Stimulated activated memory B cell treated with anti-CD40 and anti-IgM and Interleukin-4, amounts not matched to agents 10 μg/mL and 1 μg/mL and 100 μg/mL, for 72 hours (primary cell): ENCODE measurements at regions not wholly inside any gene's neighbourhood (a gene's known extent, or its start where the extent isn't known, plus 50 kb on each side); places are given as distances from the start of the nearest gene placed in this dataset.

ENCODE experiments used
- ATAC-seq: fragments of 150-1000 bp; cut with Tn5 transposase; 2 replicates; pipeline ENCODE4 v1.10.0; 2021
- H3K27ac Mint-ChIP-seq: one replicate; pipeline ENCODE4 v1.8.0; 2022; ENCODE audit warnings: mild to moderate bottlenecking, mixed read lengths
- H3K27me3 Mint-ChIP-seq: one replicate; pipeline ENCODE4 v1.8.0; 2022; ENCODE audit warnings: mixed read lengths
- H3K36me3 Mint-ChIP-seq: one replicate; pipeline ENCODE4 v1.8.0; 2022; ENCODE audit warnings: mixed read lengths
- H3K4me1 Mint-ChIP-seq: one replicate; pipeline ENCODE4 v1.8.0; 2022; ENCODE audit warnings: mixed read lengths
- H3K4me3 Mint-ChIP-seq: one replicate; pipeline ENCODE4 v1.8.0; 2022; ENCODE audit warnings: mild to moderate bottlenecking, moderate library complexity, mixed read lengths
- H3K9me3 Mint-ChIP-seq: one replicate; pipeline ENCODE4 v1.8.0; 2022; ENCODE audit warnings: mixed read lengths

GRCh38 chr15:95528920-95529319, 801.6 kb upstream of the NR2F2 start:
- no peak overlapping the region for H3K4me3 Mint-ChIP-seq

GRCh38 chr15:95536638-95537037, 793.9 kb upstream of the NR2F2 start:
- Mint-ChIP-seq H3K36me3 (no peaks in the 10 kb centered on the region), H3K27ac (no peak overlapping the region), H3K27me3 (no peaks in the 10 kb centered on the region), H3K4me1 (no peaks in the 10 kb centered on the region), H3K4me3 (no peak overlapping the region), H3K9me3 (peaks cover 6% of the 10 kb centered on the region)
- ATAC-seq, result no peak

More at GRCh38 chr15:95528920-95529319, 801.6 kb upstream of the NR2F2 start:
- Mint-ChIP-seq H3K27me3 (no peaks in the 10 kb centered on the region), H3K36me3 (no peaks in the 10 kb centered on the region), H3K27ac (no peak overlapping the region), H3K4me1 (no peaks in the 10 kb centered on the region), H3K9me3 (peaks cover 7% of the 10 kb centered on the region)
- no peak for ATAC-seq

GRCh38 chr15:95538693-95539092, 791.8 kb upstream of the NR2F2 start:
- no peak for ATAC-seq
- no peak overlapping the region for H3K4me3 Mint-ChIP-seq
- H3K36me3 Mint-ChIP-seq, result no peaks in the 10 kb centered on the region
- no peaks in the 10 kb centered on the region for H3K4me1 Mint-ChIP-seq
- peaks cover 6% of the 10 kb centered on the region for H3K9me3 Mint-ChIP-seq
- no peaks in the 10 kb centered on the region for H3K27me3 Mint-ChIP-seq
- no peak overlapping the region for H3K27ac Mint-ChIP-seq

GRCh38 chr15:95541301-95541700, 789.2 kb upstream of the NR2F2 start:
- Mint-ChIP-seq H3K9me3 (peaks cover 7% of the 10 kb centered on the region), H3K27me3 (no peaks in the 10 kb centered on the region), H3K4me1 (no peaks in the 10 kb centered on the region), H3K4me3 (no peak overlapping the region), H3K27ac (no peak overlapping the region), H3K36me3 (no peaks in the 10 kb centered on the region)
- ATAC-seq, result no peak

- no peak overlapping the region for H3K4me3 Mint-ChIP-seq
- H3K27me3 Mint-ChIP-seq, result no peaks in the 10 kb centered on the region
- no peak overlapping the region for H3K27ac Mint-ChIP-seq
- H3K36me3 Mint-ChIP-seq, result no peaks in the 10 kb centered on the region
- H3K4me1 Mint-ChIP-seq, result no peaks in the 10 kb centered on the region
- peaks cover 7% of the 10 kb centered on the region for H3K9me3 Mint-ChIP-seq
- ATAC-seq, result no peak
Observed at GRCh38 chr15:95549168-95549738, 781.2 kb upstream of the NR2F2 start.

GRCh38 chr15:95550702-95551101, 779.8 kb upstream of the NR2F2 start:
- no peak for ATAC-seq
- no peaks in the 10 kb centered on the region for H3K4me1 Mint-ChIP-seq
- no peak overlapping the region for H3K27ac Mint-ChIP-seq
- no peaks in the 10 kb centered on the region for H3K36me3 Mint-ChIP-seq
- H3K9me3 Mint-ChIP-seq, result peaks cover 4% of the 10 kb centered on the region
- H3K4me3 Mint-ChIP-seq, result no peak overlapping the region
- H3K27me3 Mint-ChIP-seq, result no peaks in the 10 kb centered on the region

- no peaks in the 10 kb centered on the region for H3K27me3 Mint-ChIP-seq
- no peak for ATAC-seq
- no peaks in the 10 kb centered on the region for H3K36me3 Mint-ChIP-seq
- no peaks in the 10 kb centered on the region for H3K4me1 Mint-ChIP-seq
- no peaks in the 10 kb centered on the region for H3K9me3 Mint-ChIP-seq
- H3K4me3 Mint-ChIP-seq, result no peak overlapping the region
- no peak overlapping the region for H3K27ac Mint-ChIP-seq
Observed at GRCh38 chr15:95556225-95556624, 774.3 kb upstream of the NR2F2 start.

GRCh38 chr15:95556866-95557225, 773.7 kb upstream of the NR2F2 start:
- Mint-ChIP-seq H3K27ac (no peak overlapping the region), H3K27me3 (no peaks in the 10 kb centered on the region), H3K9me3 (peaks cover 3% of the 10 kb centered on the region), H3K36me3 (no peaks in the 10 kb centered on the region), H3K4me1 (no peaks in the 10 kb centered on the region), H3K4me3 (no peak overlapping the region)
- ATAC-seq, result no peak

GRCh38 chr15:95557226-95558046, 773.1 kb upstream of the NR2F2 start:
- no peak overlapping the region for H3K4me3 Mint-ChIP-seq
- H3K9me3 Mint-ChIP-seq, result peaks cover 3% of the 10 kb centered on the region
- H3K36me3 Mint-ChIP-seq, result no peaks in the 10 kb centered on the region
- no peak overlapping the region for H3K27ac Mint-ChIP-seq
- H3K4me1 Mint-ChIP-seq, result no peaks in the 10 kb centered on the region
- ATAC-seq, result no peak
- no peaks in the 10 kb centered on the region for H3K27me3 Mint-ChIP-seq

- Mint-ChIP-seq H3K9me3 (peaks cover 3% of the 10 kb centered on the region), H3K4me1 (no peaks in the 10 kb centered on the region), H3K27me3 (no peaks in the 10 kb centered on the region), H3K27ac (no peak overlapping the region), H3K4me3 (no peak overlapping the region), H3K36me3 (no peaks in the 10 kb centered on the region)
- no peak for ATAC-seq
Observed at GRCh38 chr15:95558131-95558530, 772.4 kb upstream of the NR2F2 start.

- no peaks in the 10 kb centered on the region for H3K27me3 Mint-ChIP-seq
- H3K4me1 Mint-ChIP-seq, result no peaks in the 10 kb centered on the region
- no peak for ATAC-seq
- H3K9me3 Mint-ChIP-seq, result peaks cover 6% of the 10 kb centered on the region
- H3K4me3 Mint-ChIP-seq, result no peak overlapping the region
- H3K36me3 Mint-ChIP-seq, result no peaks in the 10 kb centered on the region
- no peak overlapping the region for H3K27ac Mint-ChIP-seq
Observed at GRCh38 chr15:95558916-95559315, 771.6 kb upstream of the NR2F2 start.

GRCh38 chr15:95559875-95560394, 770.6 kb upstream of the NR2F2 start:
- H3K27ac Mint-ChIP-seq, result no peak overlapping the region
- no peaks in the 10 kb centered on the region for H3K27me3 Mint-ChIP-seq
- peaks cover 6% of the 10 kb centered on the region for H3K9me3 Mint-ChIP-seq
- ATAC-seq, result no peak
- no peaks in the 10 kb centered on the region for H3K36me3 Mint-ChIP-seq
- H3K4me1 Mint-ChIP-seq, result no peaks in the 10 kb centered on the region
- H3K4me3 Mint-ChIP-seq, result no peak overlapping the region

GRCh38 chr15:95561463-95561862, 769.0 kb upstream of the NR2F2 start:
- ATAC-seq, result no peak
- Mint-ChIP-seq H3K36me3 (no peaks in the 10 kb centered on the region), H3K9me3 (peaks cover 6% of the 10 kb centered on the region), H3K4me3 (no peak overlapping the region), H3K27me3 (no peaks in the 10 kb centered on the region), H3K4me1 (no peaks in the 10 kb centered on the region), H3K27ac (no peak overlapping the region)

GRCh38 chr15:95563634-95564033, 766.9 kb upstream of the NR2F2 start:
- peaks cover 6% of the 10 kb centered on the region for H3K9me3 Mint-ChIP-seq
- no peak overlapping the region for H3K27ac Mint-ChIP-seq
- H3K36me3 Mint-ChIP-seq, result no peaks in the 10 kb centered on the region
- no peaks in the 10 kb centered on the region for H3K4me1 Mint-ChIP-seq
- H3K27me3 Mint-ChIP-seq, result no peaks in the 10 kb centered on the region
- H3K4me3 Mint-ChIP-seq, result no peak overlapping the region
- no peak for ATAC-seq

GRCh38 chr15:95565016-95565600, 765.4 kb upstream of the NR2F2 start:
- H3K27me3 Mint-ChIP-seq, result no peaks in the 10 kb centered on the region
- no peak overlapping the region for H3K4me3 Mint-ChIP-seq
- no peak overlapping the region for H3K27ac Mint-ChIP-seq
- ATAC-seq, result no peak
- no peaks in the 10 kb centered on the region for H3K4me1 Mint-ChIP-seq
- peaks cover 10% of the 10 kb centered on the region for H3K9me3 Mint-ChIP-seq
- H3K36me3 Mint-ChIP-seq, result no peaks in the 10 kb centered on the region

GRCh38 chr15:95565690-95566089, 764.8 kb upstream of the NR2F2 start:
- Mint-ChIP-seq H3K4me1 (no peaks in the 10 kb centered on the region), H3K4me3 (no peak overlapping the region), H3K36me3 (no peaks in the 10 kb centered on the region), H3K9me3 (peaks cover 12% of the 10 kb centered on the region), H3K27ac (no peak overlapping the region), H3K27me3 (no peaks in the 10 kb centered on the region)
- no peak for ATAC-seq
